UCSD-AML1 (cell line): ENCODE measurements at regions not wholly inside any gene's neighbourhood (a gene's known extent, or its start where the extent isn't known, plus 50 kb on each side); places are given as distances from the start of the nearest gene placed in this dataset.
"Not testable (repeated sequence)": the region's sequence is repeated elsewhere in the genome, so short reads cannot be mapped to it uniquely, and the experiment has no call there.

Source experiments
- DNase-seq: peaks from one replicate; lab custom pipeline; 2025; ENCODE audit not compliant: unreplicated experiment; lab: John Stamatoyannopoulos, UW

DNA sequence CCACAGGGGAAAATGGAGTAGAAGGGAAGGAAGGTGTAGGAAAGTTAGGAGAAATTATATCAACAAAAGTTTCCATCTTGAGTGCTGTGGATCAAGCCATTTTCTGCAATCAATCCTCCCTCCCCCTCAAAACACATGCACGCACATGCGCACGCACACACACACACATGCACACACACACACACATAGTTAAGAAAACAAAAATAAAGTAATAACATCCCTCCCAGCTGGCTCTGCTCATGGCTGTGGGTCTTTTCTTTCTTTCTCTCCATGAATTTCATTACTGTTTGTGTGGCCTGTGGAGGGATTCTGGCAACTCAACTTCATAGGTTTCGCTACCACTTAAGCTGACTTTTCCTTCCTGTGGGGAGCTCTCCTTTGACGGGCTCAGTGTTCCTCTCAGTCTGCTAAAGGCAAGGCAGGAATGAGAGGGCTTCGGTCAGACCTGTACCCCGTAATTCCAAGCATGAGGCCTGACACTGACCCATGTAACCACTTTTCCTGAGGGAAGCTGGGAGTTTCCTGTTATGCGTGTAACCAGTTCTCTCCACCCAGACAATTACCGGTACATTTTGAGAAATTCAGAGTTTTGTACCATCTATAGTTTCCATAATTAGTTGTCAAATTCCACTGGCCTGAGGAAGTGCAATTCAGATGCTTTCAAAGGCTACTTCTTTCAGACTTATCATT, 79.8 kb downstream of the ZNF92 start:
- DNase-seq, result no peak

DNA sequence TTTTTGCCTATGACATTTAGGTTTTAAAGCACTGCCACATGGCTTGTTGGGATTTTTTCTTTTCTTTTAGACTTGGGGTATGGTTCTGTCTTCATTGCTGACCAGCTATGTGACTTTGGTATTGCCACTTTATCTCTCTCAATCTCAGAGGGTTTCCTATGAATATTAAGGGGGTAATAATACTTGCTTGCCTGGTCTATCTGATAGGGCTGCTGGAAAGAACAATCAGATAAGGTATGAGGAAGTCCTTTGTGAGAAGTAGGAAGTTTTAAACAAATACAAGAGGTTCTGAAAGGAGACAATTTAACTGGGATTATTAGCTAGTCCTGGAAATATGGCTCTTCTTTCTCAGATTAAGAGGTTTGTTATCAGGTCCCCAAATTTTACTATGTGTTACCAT, 80.8 kb downstream of the ZNF92 start:
- no peak for DNase-seq

DNA sequence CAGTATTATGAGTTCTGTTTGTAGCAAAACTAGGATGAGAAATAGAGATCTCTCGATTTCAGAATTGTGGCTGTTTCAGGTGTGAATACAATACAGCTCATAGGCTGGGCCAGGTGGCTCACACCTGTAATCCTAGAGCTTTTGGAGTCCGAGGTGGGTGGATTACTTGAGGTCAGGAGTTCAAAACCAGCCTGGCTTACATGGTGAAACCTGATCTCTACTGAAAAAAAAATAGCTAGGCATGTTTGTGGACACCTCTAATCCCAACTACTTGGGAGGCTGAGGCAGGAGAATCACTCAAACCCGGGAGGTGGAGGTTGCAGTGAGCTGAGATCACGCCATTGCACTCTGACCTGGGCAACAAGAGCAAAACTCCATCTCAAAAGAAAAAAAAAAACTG, 81.4 kb downstream of the ZNF92 start:
- DNase-seq, result not testable (repeated sequence)

DNA sequence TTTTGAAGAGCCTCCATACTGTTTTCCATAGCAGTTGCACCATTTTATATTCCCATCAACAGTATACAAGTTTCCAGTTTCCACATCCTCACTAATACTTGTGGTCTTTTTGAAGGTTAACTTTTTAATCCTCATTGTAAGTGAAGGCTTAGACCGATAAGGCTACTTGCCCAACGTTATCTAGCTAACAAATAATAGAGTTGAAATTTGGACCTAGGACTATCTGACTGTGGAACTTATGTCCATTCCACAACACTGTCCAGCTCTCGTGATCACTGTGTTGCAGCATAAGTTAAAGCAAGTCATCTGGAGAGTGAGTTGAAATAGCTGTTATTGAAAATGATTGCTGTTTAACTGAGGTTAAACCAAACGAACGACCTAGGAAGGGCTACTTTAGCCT, 84.0 kb downstream of the ZNF92 start:
- no peak for DNase-seq

DNA sequence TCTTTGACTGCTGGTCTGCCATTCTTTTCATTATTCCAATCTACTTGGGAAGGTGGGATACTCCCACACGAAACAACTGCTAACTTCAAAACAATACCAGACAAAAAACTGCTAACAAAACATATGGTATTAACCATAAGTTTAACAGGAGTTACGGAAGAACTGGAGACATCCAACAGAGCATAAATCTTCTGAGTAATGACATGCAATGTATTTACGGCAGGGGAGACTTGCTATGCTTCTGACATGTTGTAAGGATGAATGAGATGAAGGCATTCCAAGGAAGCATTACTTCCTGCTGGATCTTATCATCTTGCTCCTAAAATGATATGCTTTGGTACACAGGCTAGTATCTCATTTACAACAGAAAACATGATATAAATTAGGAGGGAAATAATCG, 85.8 kb downstream of the ZNF92 start:
- DNase-seq, result no peak

DNA sequence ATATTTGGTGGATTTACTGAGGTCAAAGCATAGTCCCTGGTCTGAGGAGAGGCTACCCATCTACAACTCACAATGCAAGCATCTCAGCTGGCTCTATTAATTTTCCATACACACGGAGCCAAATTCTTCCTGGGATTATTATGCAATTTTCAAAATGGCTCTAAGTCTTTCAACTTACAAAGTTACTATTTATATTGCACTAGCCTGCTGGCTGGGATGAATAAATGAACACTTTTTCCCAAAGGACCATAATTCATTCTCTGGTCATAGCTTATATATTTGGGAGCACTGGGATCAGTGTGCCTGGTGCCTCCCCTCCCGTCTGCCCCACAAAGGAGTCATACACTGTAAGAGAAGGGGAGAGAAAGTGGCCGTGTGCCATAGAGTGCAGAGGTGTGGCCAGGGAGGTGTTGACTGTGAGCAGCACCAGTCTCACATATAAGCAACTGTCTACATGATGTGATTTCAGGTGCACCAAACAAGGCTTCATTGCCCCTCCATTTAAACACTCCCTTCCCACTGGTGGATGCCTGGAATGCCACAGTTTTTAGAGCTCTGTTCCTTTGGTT, 88.6 kb downstream of the ZNF92 start:
- no peak for DNase-seq

DNA sequence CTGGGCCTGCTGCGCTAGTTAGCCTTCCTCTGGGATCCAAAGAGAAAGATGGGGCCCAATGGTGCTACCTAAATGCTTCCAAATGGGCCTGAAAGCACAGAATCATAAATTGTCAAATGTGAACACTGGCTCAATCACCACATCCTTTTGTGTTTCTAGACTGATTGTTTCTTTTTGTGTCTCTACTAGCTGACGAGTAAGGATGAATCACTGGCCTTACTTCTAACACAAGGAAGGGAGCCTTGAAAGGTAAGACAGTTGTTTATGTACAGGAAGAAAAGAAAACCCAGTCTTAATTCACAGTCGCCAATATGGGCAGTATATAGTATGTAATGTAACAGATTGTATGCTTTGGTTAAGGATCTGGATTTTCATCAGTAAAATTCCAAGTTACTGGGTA, 89.5 kb downstream of the ZNF92 start:
- no peak for DNase-seq

DNA sequence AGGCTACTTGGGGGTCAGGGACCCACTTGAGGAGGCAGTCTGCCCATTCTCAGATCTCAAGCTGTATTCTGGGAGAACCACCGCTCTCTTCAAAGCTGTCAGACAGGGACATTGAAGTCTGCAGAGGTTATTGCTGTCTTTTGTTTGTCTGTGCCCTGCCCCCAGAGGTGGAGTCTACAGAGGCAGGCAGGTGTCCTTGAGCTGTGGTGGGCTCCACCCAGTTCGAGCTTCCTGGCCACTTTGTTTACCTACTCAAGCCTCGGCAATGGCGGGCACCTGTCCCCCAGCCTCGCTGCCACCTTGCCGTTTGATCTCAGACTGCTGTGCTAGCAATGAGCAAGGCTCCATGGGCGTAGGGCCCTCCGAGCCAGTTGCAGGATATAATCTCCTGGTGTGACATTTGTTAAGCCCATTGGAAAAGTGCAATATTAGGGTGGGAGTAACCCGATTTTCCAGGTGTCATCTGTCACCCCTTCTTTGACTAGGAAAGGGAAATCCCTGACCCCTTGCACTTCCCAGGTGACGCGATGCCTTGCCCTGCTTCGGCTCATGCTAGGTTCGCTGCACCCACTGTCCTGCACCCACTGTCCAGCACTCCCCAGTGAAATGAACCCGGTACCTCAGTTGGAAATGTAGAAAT, 96.4 kb downstream of the ZNF92 start:
- DNase-seq, result not testable (repeated sequence)

DNA sequence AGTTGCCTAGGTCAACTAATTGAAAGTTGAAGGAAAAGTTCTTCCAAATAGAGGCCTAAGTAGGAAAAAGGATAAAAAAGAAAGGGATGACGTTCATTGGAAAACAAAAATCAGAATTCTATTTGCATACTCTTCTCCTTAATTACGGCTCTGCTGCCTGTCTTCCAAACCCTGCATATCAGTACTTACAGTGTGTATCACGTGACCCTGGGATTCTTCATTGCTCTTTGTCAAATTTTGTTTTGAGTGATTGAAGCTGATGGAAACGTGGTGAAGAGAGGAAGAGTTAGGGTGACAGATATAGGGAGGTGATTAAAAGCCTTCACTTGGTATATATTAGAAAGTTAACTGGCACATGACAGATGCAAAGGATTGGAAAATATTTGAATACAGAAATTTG, 97.9 kb downstream of the ZNF92 start:
- no peak for DNase-seq

DNA sequence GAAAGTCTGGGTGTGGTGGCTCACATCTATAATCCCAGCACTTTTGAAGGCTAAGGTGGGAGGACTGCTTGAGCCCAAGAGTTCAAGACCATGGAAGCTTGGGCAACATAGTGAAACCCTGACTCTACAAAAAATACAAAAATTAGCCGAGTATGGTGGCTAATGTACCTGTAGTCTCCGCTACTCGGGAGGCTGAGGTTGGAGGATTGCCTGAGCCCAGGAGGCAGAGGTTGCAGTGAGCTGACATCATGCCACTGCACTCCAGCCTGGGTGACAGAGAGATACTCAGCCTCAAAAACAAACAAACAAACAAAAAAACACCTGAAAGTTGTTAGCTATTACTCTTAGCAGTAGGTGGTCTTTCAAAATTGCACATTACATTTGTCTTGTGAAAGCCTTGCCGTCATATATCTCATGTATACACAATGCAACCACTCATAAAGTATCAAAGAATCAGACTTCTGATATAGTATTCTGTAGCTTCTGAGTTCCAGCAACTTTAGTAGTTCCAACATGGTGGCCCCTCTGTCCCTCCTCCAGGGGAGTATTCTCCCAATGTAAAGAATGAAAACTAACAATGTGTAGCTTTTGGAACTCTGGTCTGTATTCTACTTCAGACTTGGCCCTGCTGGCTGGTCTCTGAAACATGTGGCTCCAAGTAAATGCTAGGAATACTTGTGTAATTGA, 101.5 kb downstream of the ZNF92 start:
- DNase-seq, result no peak

DNA sequence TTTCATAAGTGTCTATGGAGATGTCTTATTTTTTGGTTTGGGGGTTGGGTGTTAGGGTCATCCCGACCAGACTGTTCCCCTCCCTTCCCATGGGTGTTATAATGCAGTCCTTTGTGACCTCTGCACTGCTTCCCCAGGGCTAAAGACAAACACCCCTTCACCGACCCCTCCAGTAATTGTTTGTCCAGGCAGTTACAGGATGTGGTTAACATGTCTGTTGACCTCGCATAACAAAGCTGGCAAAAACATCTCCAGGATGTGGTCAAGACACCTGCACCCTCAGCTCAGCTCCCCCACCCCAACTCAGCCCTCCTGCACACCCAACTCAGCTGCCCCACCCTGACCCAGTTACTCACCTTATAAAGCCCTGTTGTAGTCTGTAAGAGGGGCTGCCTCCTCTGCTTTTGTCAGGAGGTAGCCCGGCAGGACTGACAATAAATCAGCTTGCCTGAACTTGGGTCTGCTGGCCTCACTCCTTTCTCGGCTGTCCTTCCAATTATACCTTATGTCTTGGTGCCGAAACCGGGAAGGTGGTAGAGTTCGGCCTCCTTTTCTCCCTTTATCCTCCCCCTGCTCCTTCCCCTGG, 102.2 kb downstream of the ZNF92 start:
- DNase-seq, result no peak

DNA sequence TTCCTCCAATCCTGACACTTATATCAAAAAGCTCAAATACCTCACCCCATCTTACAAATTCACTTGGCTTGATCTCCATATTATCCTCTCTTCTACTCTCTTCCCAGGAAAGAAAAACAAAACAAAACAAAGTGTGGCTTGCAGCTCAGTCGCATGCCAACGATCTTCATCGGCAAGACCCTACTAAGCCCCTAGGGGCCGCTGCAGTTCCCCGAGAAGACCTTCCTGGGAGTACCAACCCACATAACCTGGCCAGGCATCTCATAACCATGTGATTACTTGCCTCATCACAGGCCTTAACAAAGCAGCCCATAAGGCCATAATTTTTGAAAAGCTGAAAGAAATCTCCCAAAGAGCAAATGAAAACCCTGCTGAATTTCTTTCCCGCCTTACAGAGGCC, 103.7 kb downstream of the ZNF92 start:
- no peak for DNase-seq

DNA sequence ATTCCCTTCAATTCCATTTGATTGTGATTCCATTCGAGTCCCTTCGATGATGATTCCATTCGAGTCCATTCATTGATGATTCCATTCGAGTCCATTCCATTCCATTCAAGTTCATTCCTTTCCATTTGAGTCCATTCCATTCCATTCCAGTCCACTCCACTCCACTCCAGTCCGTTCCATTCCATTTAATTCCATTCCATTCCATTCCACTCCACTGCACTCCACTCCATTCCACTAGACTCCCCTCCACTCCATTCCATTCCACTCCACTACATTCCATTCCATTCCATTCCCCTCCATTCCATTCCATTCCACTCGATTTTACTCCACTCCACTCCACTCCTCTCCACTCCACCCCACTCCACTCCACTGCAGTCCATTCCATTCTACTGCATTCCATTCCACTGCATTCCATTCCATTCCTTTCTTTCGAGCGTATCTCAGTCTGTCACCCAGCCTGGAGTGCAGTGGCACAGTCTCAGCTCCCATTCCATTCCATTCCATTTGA, 115.7 kb downstream of the ZNF92 start:
- no peak for DNase-seq

DNA sequence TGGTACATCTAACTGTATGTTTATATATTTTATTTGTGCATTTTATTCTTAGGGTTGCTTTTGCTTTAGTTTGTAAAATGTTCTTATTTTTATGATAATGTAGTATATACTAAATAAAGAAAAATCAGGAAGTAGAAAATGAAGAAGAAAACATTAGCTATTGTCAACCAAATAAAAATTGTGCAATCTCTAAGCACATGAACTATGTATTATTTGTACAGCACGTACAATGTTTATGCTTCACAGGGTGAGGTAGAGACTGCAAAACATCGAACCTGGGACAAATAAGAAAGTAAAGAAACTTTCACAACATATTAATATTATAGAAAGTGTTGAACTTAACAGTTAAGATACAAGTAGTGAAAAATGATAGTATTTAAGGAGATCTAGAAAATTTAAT, 123.0 kb downstream of the ZNF92 start:
- DNase-seq, result not testable (repeated sequence)

DNA sequence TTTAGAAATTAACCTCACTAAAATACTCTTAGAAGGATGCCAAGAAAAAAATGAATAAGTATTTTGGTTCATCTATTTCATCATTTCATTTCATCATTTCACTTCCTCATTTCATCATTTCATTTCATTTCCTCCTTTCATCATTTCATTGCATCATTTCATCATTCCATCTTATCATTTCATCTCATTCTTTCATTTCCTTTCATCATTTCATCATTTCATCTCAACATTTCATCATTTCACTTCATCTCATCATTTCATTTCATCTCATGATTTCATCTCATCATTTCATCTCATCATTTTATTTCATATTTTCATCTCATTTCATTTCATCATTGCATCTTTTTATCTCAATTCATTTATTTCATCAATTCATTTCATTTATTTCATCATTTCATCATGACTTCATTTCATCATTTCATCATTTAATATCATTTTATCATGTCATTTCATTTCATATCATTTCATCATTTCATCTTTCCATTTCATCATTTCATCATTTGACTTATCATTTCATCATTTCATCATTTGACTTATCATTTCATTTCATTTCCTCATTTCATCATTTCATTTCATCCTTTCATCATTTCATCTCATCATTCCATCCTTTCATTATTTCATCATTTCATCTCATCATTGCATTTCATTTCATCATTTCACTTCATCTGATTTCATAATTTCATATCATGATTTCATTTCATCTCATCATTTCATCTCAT, 129.9 kb downstream of the ZNF92 start:
- DNase-seq, result no peak

DNA sequence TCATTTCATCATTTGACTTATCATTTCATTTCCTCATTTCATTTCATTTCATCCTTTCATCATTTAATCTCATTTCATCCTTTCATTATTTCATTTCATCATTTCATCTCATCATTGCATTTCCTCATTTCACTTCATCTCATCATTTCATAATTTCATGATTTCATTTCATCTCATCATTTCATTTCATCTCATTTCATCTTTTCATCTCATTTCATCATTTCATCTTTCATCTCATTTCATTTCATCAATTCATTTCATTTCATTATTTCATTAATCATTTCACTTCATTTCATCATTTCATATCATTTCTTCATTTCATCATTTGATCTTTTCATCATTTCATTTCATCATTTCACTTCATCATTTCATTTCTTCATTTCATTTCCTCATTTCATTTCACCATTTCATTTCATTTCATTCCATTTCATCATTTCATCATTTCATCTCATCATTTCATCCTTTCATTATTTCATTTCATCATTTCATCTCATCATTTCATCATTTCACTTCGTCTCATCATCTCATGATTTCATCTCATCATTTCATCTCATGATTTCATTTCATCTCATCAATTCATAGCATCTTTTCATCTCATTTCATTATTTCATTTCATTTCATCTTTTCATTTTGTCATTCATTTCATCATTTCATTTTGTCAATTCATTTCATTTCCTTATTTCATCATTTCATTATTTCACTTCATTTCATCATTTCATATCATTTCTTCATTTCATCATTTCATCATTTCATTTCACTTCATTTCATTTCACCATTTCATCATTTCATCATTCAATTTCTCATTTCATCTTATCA, 131.1 kb downstream of the ZNF92 start:
- not testable (repeated sequence) for DNase-seq

DNA sequence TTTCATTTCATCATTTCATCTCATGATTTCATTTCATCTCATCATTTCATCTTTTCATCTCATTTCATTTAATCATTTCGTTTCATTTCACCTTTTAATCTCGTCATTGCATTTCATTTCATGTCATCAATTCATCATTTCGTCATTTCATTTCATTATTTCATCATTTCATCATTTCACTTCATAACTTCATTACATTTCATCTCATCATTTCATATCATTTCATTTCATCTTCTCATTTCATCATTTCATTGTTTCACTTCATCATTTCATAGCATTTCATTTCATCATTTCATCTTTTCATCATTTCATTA, 131.6 kb downstream of the ZNF92 start:
- DNase-seq, result not testable (repeated sequence)

DNA sequence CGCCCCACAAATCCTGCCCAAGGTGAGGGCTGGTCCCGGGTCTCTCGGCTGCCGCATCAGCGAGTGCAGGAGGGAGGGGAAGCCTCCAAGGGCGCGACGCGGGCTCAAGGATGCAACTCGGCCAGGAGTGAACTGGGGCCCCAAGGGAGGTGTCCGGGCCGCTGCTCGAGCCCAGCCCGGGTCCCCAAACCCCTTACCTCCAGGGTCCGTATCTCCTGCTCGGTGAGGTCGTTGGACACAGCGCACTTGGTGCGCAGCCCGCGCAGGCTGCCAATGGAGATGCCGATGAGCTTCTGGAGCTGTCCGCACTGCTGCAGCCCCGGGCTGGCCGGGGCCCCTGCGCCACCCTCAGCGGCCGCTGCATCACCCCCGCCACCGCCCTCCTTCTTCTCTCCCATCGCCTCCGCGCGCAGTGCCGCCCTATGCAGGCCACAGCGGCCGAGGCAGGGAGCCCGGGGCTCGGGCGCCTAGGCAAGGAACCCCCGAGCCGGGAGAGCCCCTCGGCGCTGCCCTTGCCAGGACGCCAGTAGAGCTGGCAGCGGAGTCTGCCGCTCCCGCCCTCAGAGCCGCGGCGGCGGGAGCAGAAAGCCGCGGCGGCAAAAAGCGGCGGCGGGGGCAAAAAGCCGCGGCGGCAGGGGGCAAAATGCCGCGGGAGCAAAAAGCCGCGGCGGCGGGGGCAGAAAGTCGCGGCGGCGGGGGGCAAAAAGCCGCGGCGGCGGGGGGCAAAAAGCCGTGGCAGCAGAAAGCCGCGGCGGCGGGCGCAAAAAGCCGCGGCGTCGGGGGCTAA, 135.1 kb downstream of the ZNF92 start:
- DNase-seq, result not testable (repeated sequence)
